GM21737 (cell line): ENCODE measurements at regions not wholly inside any gene's neighbourhood (a gene's known extent, or its start where the extent isn't known, plus 50 kb on each side); places are given as distances from the start of the nearest gene placed in this dataset.

Source experiments
- ATAC-seq: cut with Tn5 transposase; IDR thresholded peaks from one replicate; pipeline ENCODE4 v1.9.1; 2021; ENCODE audit warnings: mild to moderate bottlenecking, moderate library complexity; ENCODE audit not compliant: unreplicated experiment

GRCh38 chr2:48098539-48098938, 192.2 kb upstream of the FBXO11 start:
- no peak for ATAC-seq

GRCh38 chr2:48104418-48104817, 198.1 kb upstream of the FBXO11 start:
- ATAC-seq = no peak

DNA sequence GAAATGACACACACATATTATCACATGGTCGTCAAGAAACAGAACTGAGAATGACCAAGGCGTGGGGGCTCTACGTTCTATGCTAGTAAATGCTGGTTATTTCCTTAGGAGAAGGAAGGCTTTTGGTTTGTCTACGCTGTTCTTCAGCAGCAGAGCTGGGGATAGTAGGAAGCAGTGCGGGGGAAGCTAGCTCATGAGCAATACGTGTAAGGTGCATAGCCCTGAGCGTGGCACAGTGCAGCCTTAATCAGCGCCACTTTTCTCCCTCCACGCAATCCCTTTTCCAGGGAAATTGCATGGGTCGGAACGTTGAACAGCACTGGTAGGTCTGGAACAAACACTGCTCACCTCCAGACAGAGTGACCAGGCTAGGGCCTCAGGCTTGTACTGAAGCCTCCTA, 199.6 kb upstream of the FBXO11 start:
- no peak for ATAC-seq

DNA sequence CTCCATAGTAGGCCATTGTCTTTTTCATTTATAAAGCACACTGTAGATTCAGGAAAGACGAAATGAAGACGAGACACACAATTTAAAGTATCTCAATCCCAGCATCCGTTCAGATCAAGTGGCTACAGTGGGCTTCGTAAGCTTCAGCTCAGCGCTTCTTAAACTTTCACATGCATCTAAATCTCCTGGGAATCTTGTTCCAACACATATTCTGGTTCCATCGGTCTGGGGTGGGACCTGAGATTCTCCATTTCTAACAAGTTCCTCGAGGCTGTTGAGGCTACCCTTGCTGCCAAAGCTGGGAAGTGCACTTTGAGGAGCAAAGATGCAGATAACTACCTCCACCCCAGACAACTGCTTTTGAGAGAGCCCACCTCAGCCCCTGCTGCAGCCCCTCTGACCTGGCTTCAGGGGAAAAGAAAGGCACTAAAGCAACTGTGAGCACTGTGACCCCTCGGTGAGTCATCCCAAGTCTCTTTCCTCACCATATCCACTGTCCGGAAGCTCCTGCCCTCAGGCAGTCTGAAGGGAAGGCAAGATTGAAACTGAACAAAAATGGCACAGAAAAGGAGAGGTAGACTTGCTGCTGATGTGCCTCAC, 201.1 kb upstream of the FBXO11 start:
- no peak for ATAC-seq

DNA sequence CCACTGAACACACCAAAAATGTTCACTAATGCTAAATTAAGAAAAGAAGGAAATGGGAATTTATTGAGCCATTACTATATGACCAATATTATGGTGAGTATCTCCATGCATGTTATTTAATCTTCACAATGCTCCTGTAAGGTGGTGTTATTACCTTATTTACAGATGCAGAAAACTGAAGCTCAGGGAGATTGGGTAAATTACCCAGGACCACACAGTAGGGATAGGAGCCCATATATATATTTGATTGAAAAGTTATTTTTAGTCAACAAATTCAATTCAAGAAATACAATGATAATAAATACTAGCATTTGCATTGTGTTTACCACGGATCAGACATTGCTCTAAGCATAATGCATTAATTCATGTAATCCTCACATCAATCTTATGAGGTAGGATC, 202.2 kb upstream of the FBXO11 start:
- ATAC-seq = no peak

DNA sequence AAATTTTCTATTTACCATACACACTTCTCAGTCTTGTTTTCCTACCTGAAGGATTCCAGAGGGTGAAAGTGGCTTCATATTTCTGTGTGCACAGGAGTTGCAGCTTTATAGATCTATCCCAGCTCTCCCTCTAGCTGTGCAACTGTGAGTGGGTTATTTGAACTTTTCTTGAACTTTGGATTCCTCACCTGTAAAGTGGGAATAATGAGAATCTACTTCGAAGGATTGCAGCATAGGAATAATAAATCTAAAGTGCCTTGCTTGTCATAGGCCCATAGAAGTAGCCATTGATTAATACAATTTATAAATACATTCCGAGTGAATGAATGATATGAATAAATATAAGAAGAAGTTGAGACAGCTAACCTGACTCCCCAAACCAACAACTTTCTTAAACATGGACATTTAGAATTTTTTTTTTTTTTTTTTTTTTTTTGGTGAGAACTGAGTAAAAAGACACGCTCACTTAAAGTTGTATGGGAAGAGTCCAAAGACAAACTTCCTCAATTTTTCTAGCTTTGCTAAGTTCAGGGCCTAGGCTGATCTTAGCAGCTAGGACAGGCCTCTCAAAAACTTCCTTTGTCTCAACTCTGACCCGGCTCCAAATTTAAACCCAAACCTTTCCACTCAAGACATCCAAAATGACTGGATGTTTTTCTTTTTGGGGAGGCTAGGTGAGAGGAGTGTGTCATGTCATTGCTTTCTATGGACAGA, 203.3 kb upstream of the FBXO11 start:
- no peak for ATAC-seq

DNA sequence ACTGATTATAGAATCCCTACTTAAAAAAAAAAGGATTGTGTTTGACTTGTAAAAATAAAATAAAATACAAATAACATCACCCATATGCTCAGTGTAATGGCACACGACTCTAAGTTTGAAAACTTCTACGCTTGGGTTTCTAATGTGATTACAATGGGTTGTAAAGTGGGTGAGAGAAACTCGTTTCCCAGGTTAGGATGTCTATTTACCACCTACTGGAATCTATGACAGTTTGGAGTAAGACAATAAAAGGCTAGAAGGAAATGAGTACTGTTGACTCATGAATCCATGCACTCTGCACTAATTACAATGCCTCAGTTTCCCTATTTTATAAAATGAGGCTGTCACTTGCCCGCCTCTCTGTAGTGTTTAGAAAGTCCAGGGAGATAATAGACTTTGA, 204.0 kb upstream of the FOXN2 start:
- ATAC-seq = no peak

- ATAC-seq = no peak
Measured at GRCh38 chr2:48112911-48113680, 201.4 kb upstream of the FOXN2 start.

DNA sequence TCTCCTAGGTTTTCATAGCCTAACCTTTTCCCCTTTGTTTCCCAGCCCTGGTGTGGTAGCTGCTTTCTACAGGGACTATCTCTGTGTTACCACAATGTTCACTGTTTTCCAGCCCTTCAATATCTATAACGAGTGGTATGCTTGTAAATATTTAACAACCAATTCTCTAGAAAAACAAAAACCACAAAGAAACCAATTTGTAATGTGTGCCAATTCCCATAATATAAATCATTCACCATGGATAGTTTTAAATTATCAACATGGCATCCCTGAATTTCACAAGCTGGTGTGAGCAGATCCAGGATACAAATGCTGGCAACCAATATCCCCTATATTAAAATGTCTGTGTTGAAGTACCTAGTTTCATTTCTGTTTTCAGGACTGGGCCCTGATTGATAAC, 200.7 kb upstream of the FOXN2 start:
- ATAC-seq = no peak

DNA sequence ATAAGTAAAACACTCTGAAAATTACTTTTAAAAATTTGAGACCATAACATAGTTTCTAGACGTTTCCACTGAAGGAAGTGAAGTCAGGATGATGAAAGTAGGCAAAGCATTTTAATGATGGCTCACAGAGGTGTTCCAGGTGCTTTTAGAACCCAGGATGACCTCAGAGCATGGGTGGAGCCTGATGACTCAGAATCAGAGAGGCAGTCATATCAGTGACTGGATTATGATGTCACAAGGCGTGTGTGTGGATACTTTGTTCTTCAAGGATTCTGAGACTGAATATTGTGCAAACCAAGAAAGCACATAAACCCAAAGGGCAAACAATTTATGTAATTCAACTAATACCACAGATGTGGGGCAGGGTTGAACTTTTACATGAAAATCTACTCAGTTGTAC, 200.2 kb upstream of the FOXN2 start:
- no peak for ATAC-seq

DNA sequence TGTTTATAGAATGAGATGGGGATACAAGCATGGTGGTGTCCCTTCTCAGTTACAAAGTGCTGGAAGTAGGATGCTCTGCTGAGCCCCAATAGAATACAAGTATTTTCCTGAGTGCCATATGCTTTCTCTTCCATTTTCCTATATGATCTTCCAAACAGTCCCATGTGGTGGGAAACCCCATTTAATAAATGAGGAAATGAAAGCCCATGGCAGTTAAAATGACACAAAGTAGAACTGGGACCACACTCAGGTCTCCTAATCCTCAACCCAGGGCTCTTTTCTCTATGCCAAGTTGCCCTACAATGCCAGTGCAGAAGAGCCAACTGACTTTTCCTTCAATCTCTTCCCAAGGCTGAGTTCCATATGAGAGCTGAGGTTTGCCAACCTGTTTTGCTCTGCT, 198.0 kb upstream of the FOXN2 start:
- ATAC-seq = no peak

- ATAC-seq = no peak
Measured at GRCh38 chr2:48118895-48119294, 195.6 kb upstream of the FOXN2 start.

DNA sequence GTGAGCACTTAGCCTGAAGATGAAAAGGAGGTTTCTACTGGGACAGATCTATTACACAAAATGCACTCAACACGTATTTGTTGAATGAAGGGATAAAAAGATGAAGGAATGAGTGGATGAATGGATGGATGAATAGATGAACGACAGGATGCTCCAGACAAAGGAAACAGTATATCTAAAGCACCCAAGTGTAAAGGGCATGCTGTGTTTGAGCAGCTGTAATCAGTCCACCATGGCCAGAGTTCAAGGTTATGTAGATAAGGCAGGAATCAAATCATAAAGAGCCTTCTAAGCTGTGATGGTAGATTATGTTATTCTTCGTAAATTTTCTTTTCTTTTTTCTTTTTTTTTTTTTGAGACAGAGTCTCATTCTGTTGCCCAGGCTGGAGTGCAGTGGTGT, 194.4 kb upstream of the FOXN2 start:
- ATAC-seq = no peak

DNA sequence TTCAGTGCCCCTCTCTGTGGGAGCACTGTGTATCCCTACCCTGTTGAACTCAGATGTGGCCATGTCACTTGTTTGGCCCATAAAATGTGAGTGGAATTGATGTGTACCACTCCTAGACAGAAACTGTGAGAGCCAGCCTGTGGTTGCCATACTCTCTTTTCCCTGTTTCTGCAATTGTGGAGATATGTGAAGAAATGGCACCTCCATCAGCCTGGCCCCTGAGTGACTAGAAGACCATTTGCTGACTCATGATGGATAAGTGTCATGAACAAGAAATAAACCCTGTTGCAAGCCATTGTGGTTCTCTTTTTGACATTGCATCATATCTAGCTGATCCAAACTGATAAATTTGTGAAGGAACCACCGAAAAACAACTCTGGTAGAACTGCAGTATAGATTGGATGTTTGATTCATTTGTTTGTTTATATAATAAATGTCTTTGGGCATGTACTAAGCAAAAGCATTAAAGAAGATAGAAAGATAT, 193.7 kb upstream of the FOXN2 start:
- ATAC-seq = no peak

GRCh38 chr2:48122166-48122565, 192.3 kb upstream of the FOXN2 start:
- ATAC-seq = no peak

DNA sequence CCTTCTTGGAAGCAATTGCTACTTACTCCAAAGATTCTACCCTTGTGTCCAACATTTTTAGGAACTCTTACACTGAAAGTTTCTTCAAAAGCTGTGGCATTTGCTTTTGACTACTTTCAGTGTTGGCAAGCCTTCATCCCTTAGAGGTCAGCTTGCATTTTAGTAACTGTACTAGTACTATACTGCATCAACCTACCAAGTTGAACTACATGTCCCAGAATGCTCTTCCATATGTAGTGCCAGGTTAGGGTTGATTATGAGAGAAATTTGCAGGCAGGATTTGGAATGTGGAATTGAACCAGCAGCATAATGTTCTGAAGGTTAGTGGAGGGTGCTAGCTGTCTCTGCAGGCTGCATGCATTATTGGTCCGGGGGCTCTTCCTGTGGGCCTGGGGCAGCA, 189.9 kb upstream of the FOXN2 start:
- ATAC-seq = no peak

DNA sequence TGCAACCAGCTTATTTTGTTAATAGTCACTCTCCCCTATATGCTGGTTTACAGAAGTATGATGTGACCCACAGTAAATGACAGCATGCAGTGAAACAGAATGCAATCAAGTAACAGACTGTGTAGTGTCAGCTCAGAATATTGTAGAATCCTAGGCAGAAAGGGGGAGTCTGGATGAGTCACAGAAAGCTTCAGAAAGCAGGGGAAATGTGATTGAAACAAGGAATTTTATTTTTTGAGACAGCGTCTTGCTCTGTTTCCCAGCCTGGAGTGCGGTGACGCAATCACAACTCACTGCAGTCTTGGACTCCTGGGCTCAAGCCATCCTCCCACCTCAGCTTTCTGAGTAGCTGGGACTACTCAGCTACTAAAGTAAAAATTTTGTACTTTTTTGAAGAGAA, 188.3 kb upstream of the FOXN2 start:
- no peak for ATAC-seq

DNA sequence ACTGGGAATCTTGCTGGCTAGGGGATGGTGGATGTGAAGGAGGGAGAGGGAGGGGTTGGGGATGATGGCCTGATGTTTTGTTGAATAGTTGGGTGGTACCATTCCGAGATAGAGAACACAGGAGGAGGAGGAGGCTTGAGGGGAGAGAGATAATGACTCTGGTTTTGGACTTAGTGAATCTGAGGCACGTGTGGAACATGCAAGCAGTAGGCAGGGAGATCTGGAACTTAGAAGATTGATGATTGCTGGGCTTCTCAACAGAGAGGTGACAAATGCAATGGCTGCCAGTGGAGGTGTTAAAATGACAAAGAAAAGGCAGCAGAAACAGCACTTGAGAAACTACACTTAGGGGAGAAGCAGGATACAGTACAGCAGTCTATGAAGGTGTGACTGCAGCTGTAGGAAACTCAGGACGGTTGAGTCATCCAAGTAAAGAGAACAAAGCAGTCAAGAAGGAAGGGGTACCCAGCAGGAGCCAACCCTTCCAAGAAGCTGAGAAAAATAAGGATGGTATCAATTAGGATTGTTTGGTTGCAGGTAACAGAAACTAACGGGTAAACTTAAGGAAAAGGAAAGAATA, 186.8 kb upstream of the FOXN2 start:
- no peak for ATAC-seq

- ATAC-seq = no peak
Measured at GRCh38 chr2:48129293-48129950, 185.1 kb upstream of the FOXN2 start.

- ATAC-seq = no peak
Measured at GRCh38 chr2:48131539-48132270, 182.8 kb upstream of the FOXN2 start.

DNA sequence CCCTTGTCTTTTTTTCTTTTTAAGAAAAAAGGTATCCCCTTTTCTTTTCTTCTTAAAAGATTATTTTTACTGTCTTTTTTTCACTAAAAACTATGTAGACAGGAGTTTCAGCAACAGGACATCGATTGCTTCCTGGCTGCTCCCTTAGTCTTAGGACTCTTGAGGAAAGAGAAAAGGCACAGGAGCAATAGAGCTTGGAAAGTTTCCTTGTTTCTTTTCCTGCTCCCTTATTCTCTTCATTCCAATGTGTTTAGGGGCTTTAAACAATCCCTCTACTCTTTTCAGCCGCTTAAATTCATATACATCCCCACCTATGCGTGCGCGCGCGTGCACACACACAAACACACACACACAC, 182.2 kb upstream of the FOXN2 start:
- ATAC-seq = no peak
